SKM-1 (cell line): ENCODE measurements at regions not wholly inside any gene's neighbourhood (a gene's known extent, or its start where the extent isn't known, plus 50 kb on each side); places are given as distances from the start of the nearest gene placed in this dataset.
A peak's percentile ranks its signal among the peaks of the same experiment; 100 is the strongest.

Experiments used
- DNase-seq: peaks from one replicate; lab custom pipeline; 2025; ENCODE audit not compliant: unreplicated experiment; lab: John Stamatoyannopoulos, UW

- DNase-seq: no peak
Measured at GRCh38 chr21:25425156-25425555, 182.1 kb downstream of the MRPL39 start.

GRCh38 chr21:25424634-25425033, 182.6 kb downstream of the MRPL39 start:
- DNase-seq: no peak

- DNase-seq: no peak
Measured at GRCh38 chr21:25424048-25424447, 183.2 kb downstream of the MRPL39 start.

- no peak for DNase-seq
Measured at GRCh38 chr21:25422610-25423608, 184.4 kb downstream of the MRPL39 start.

GRCh38 chr21:25421321-25422028, 185.8 kb downstream of the MRPL39 start:
- DNase-seq: peak; percentile 8

- no peak for DNase-seq
Measured at GRCh38 chr21:25420831-25421230, 186.4 kb downstream of the MRPL39 start.

GRCh38 chr21:25416669-25417068, 190.6 kb downstream of the MRPL39 start:
- DNase-seq: no peak

GRCh38 chr21:25412100-25412499, 195.2 kb downstream of the MRPL39 start:
- DNase-seq: no peak

GRCh38 chr21:25409978-25410377, 197.3 kb downstream of the MRPL39 start:
- no peak for DNase-seq

GRCh38 chr21:25408666-25409065, 198.6 kb downstream of the MRPL39 start:
- DNase-seq: no peak

- no peak for DNase-seq
Measured at GRCh38 chr21:25406887-25407579, 200.2 kb downstream of the MRPL39 start.

GRCh38 chr21:25405984-25406383, 201.3 kb downstream of the MRPL39 start:
- peak; percentile 27 for DNase-seq

- no peak for DNase-seq
Measured at GRCh38 chr21:25402134-25402961, 204.9 kb downstream of the MRPL39 start.

GRCh38 chr21:25400427-25400826, 206.9 kb downstream of the MRPL39 start:
- DNase-seq: no peak

- no peak for DNase-seq
Measured at GRCh38 chr21:25398630-25399029, 208.7 kb downstream of the MRPL39 start.

GRCh38 chr21:25396135-25396711, 211.1 kb downstream of the MRPL39 start:
- no peak for DNase-seq

- no peak for DNase-seq
Measured at GRCh38 chr21:25391777-25392176, 215.5 kb downstream of the MRPL39 start.

GRCh38 chr21:25390701-25391100, 216.6 kb downstream of the MRPL39 start:
- no peak for DNase-seq

- DNase-seq: no peak
Measured at GRCh38 chr21:25387665-25388064, 219.6 kb downstream of the MRPL39 start.

GRCh38 chr21:25385911-25386474, 221.3 kb downstream of the MRPL39 start:
- DNase-seq: peak; percentile 72
